Kidney epithelial cell (primary cell): ENCODE measurements at regions not wholly inside any gene's neighbourhood (a gene's known extent, or its start where the extent isn't known, plus 50 kb on each side); places are given as distances from the start of the nearest gene placed in this dataset.

Experiments used
- DNase-seq: peaks from one replicate; pipeline ENCODE4 v3.0.0-alpha.2; 2010; ENCODE audit warnings: low read depth
- H3K27me3 ChIP-seq: 2 replicates; pipeline ENCODE4 v1.6.0; 2011; ENCODE audit warnings: low read length; ENCODE audit not compliant: control insufficient read depth, insufficient read depth
- H3K36me3 ChIP-seq: 2 replicates; pipeline ENCODE4 v1.5.1; 2011; ENCODE audit warnings: low read length; ENCODE audit not compliant: control insufficient read depth, insufficient read depth
- H3K4me3 ChIP-seq: 2 replicates; pipeline ENCODE4 v1.5.1; 2011; ENCODE audit warnings: low read depth, mild to moderate bottlenecking, control low read depth, low read length
- TF ChIP-seq, protein P1 (sequence below): IDR thresholded peaks from 2 replicates; pipeline ENCODE4 v1.5.1; 2011; ENCODE audit warnings: mild to moderate bottlenecking, moderate library complexity, low read length, control low read depth, inconsistent platforms; ENCODE audit not compliant: insufficient read depth, poor library complexity, severe bottlenecking

DNA sequence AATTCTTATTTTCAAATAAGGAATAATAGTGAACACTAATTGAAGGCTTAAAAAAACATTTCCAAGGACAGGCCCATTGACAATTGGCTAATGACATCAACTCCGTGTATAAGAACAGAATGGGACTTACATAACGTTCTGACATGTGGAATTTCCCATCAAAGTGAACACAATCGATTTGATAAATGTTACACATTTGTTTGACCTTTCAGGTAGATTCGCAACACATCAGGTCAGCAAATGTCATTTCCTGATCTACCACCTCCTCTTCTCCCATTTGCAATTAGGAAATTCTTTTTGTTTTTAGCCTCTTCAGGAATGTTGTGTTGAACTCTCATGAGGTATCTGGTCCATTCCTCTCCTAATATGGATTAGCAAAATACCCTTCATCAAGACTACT lies 292.9 kb upstream of the SLC14A2 start:
- Histone ChIP-seq H3K36me3 (no peaks in the 10 kb centered on the region), H3K4me3 (no peak overlapping the region), H3K27me3 (no peaks in the 10 kb centered on the region)
- TF ChIP-seq, protein P1, sequence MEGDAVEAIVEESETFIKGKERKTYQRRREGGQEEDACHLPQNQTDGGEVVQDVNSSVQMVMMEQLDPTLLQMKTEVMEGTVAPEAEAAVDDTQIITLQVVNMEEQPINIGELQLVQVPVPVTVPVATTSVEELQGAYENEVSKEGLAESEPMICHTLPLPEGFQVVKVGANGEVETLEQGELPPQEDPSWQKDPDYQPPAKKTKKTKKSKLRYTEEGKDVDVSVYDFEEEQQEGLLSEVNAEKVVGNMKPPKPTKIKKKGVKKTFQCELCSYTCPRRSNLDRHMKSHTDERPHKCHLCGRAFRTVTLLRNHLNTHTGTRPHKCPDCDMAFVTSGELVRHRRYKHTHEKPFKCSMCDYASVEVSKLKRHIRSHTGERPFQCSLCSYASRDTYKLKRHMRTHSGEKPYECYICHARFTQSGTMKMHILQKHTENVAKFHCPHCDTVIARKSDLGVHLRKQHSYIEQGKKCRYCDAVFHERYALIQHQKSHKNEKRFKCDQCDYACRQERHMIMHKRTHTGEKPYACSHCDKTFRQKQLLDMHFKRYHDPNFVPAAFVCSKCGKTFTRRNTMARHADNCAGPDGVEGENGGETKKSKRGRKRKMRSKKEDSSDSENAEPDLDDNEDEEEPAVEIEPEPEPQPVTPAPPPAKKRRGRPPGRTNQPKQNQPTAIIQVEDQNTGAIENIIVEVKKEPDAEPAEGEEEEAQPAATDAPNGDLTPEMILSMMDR: no peak
- DNase-seq: no peak

DNA sequence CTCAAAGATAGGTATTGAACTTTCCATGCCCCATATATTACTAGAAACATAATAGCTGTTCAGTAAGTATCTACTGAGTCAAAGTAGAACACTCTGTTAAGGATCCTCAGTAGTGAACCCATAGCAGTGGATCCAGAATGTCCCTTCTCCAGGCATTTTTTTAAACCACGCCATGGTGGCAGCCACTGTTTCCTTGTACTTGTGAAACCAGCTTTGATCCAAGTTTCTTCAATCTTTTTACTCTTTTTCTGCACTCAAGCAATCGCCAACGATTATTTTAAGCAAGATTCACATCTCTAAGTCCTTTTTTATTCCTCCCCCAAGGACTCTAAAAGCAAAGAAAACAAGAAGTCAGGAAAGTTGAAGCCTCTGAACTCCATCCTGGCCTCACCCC lies 291.2 kb upstream of the SLC14A2 start:
- no peaks in the 10 kb centered on the region for H3K27me3 ChIP-seq
- no peak for DNase-seq
- TF ChIP-seq, protein P1: no peak
- no peak overlapping the region for H3K4me3 ChIP-seq
- no peaks in the 10 kb centered on the region for H3K36me3 ChIP-seq

DNA sequence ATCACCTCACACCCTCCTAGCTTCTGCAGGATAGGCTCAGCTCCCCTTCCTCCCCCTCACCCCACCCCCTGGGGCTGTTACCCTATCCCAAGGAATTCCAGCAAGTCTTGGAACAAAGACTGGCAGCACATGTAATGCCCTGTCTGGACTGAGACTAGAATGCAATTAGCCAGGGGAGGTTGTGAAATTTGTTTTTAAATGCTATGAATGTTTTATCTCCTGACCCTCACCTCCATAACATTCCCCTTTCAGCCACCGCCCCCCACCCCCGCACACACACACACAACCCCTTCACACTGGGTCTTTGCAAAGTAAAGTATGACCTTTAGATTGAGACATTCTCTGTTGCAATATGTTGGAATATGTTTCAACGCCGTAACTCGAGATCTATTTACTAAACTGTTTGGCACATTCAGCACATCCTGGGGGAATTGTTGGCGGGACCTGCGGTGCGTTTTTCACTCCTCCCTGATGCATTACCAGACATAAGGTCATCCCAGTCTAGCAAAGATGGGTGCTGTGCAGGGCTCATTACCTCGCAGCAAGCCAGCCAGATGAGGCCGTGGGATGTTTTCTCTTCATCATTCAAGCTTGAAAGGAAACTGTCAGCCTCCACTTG lies 290.7 kb upstream of the SLC14A2 start:
- H3K4me3 ChIP-seq: no peak overlapping the region
- TF ChIP-seq, protein P1: no peak
- peak; percentile 76 for DNase-seq
- no peaks in the 10 kb centered on the region for H3K36me3 ChIP-seq
- H3K27me3 ChIP-seq: no peaks in the 10 kb centered on the region

DNA sequence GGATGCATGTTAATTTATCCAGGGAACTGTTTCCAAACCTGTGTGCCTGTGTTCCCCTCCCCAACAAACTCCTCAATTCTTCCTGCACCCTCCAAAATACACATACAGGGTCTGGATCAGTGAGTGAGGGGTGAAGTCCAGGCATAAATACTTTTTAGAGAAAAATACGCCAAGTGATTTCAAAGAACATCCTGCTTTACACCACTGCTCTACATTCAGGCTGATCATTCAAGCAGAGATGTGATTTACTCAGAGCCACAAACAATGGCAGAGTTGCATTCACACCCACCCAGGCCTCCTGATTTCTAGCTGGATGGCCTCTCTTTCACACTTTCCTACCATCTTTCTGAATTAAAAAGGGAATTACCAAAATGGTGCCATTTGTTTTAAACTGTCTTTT lies 289.5 kb upstream of the SLC14A2 start:
- H3K27me3 ChIP-seq: no peaks in the 10 kb centered on the region
- DNase-seq: peak; percentile 37
- TF ChIP-seq, protein P1: no peak
- H3K4me3 ChIP-seq: no peak overlapping the region
- no peaks in the 10 kb centered on the region for H3K36me3 ChIP-seq

DNA sequence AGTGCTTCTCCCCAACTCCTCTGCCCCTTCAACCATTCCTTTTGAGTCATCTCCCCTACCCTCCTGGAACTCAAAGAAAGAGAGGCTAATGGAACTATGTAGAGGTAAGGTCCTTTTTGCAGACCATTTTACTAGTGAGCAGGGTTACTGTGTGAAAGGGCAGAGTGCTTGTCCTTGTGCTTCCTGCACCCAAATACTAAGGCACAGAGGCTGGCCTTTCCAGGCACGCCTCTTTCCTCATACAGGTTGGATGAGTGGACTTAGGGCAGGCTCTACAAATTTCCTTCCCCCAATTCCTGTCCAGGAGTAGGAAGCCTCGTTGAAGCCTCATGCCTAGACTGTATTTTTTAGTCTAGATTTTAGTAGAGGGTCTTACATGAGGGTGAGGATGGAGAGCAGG lies 288.8 kb upstream of the SLC14A2 start:
- H3K36me3 ChIP-seq: no peaks in the 10 kb centered on the region
- H3K27me3 ChIP-seq: no peaks in the 10 kb centered on the region
- DNase-seq: no peak
- TF ChIP-seq, protein P1: no peak
- no peak overlapping the region for H3K4me3 ChIP-seq

DNA sequence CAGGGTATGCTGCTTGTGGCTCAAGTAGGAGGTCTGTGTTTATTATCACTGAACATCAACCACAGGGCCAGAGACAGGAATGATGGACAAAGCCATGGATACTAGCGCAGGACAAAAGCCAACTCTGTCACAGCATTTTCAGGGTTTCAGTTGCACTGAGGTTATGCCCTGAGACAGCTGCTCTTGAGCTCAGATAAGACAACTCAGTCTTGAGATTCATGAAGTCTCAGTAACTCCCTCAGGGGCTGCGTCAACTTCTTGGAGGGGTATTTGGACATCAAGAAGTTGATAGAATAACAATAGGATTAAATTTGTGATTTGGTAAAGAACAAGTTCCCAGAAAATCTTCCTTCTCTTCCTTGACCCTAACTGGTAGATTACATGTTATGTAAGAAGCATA lies 287.0 kb upstream of the SLC14A2 start:
- TF ChIP-seq, protein P1: no peak
- Histone ChIP-seq H3K4me3 (no peak overlapping the region), H3K27me3 (no peaks in the 10 kb centered on the region), H3K36me3 (no peaks in the 10 kb centered on the region)
- DNase-seq: no peak
